NCI-H2196 (cell line): ENCODE measurements at regions not wholly inside any gene's neighbourhood (a gene's known extent, or its start where the extent isn't known, plus 50 kb on each side); places are given as distances from the start of the nearest gene placed in this dataset.

Experiments used
- DNase-seq: peaks from one replicate; lab custom pipeline; 2025; ENCODE audit not compliant: unreplicated experiment; lab: John Stamatoyannopoulos, UW

GRCh38 chr14:85118274-85118673 is 411.7 kb upstream of the FLRT2 start:
- no peak for DNase-seq

- DNase-seq, result no peak
Observed at GRCh38 chr14:85122690-85123089, 407.3 kb upstream of the FLRT2 start.

GRCh38 chr14:85123755-85124154 is 406.2 kb upstream of the FLRT2 start:
- DNase-seq, result no peak

- no peak for DNase-seq
Observed at GRCh38 chr14:85124631-85125290, 405.2 kb upstream of the FLRT2 start.

- DNase-seq, result no peak
Observed at GRCh38 chr14:85125291-85125670, 404.7 kb upstream of the FLRT2 start.

- no peak for DNase-seq
Observed at GRCh38 chr14:85129921-85130320, 400.0 kb upstream of the FLRT2 start.

GRCh38 chr14:85131226-85131922 is 398.6 kb upstream of the FLRT2 start:
- no peak for DNase-seq

GRCh38 chr14:85142982-85143381 is 387.0 kb upstream of the FLRT2 start:
- DNase-seq, result no peak

- no peak for DNase-seq
Observed at GRCh38 chr14:85146779-85147178, 383.2 kb upstream of the FLRT2 start.

GRCh38 chr14:85150166-85150565 is 379.8 kb upstream of the FLRT2 start:
- DNase-seq, result no peak

- DNase-seq, result no peak
Observed at GRCh38 chr14:85154714-85155113, 375.2 kb upstream of the FLRT2 start.

- DNase-seq, result no peak
Observed at GRCh38 chr14:85156319-85156718, 373.6 kb upstream of the FLRT2 start.

- no peak for DNase-seq
Observed at GRCh38 chr14:85159726-85160125, 370.2 kb upstream of the FLRT2 start.

GRCh38 chr14:85165094-85165493 is 364.9 kb upstream of the FLRT2 start:
- DNase-seq, result no peak

GRCh38 chr14:85169381-85169780 is 360.6 kb upstream of the FLRT2 start:
- no peak for DNase-seq

GRCh38 chr14:85172290-85172689 is 357.7 kb upstream of the FLRT2 start:
- DNase-seq, result no peak

- DNase-seq, result no peak
Observed at GRCh38 chr14:85172889-85173477, 357.0 kb upstream of the FLRT2 start.

GRCh38 chr14:85175556-85175955 is 354.4 kb upstream of the FLRT2 start:
- no peak for DNase-seq

- no peak for DNase-seq
Observed at GRCh38 chr14:85178864-85179263, 351.1 kb upstream of the FLRT2 start.

GRCh38 chr14:85180876-85181275 is 349.1 kb upstream of the FLRT2 start:
- no peak for DNase-seq

GRCh38 chr14:85182282-85182681 is 347.7 kb upstream of the FLRT2 start:
- no peak for DNase-seq

- no peak for DNase-seq
Observed at GRCh38 chr14:85186082-85186481, 343.9 kb upstream of the FLRT2 start.
